Coronary artery (tissue), 2 donors: ENCODE measurements at regions not wholly inside any gene's neighbourhood (a gene's known extent, or its start where the extent isn't known, plus 50 kb on each side); places are given as distances from the start of the nearest gene placed in this dataset.

ENCODE experiments used
- DNase-seq: peaks from one replicate; pipeline ENCODE4 v3.0.0-alpha.2; 2017; ENCODE audit warnings: low spot score
- H3K27ac ChIP-seq, 2 donors: fragments of 200-600 bp; sonication (generic); one replicate each; pipeline ENCODE4 v1.5.1; 2016 to 2019
- H3K4me3 ChIP-seq: fragments of 200-600 bp; sonication (generic); 2 replicates; pipeline ENCODE4 v1.5.1; 2016; ENCODE audit warnings: mild to moderate bottlenecking, moderate library complexity
- CTCF ChIP-seq: fragments of 200-600 bp; sonication (generic); IDR thresholded peaks from one replicate; pipeline ENCODE4 v1.5.1; 2019; ENCODE audit warnings: antibody characterized with exemption

DNA sequence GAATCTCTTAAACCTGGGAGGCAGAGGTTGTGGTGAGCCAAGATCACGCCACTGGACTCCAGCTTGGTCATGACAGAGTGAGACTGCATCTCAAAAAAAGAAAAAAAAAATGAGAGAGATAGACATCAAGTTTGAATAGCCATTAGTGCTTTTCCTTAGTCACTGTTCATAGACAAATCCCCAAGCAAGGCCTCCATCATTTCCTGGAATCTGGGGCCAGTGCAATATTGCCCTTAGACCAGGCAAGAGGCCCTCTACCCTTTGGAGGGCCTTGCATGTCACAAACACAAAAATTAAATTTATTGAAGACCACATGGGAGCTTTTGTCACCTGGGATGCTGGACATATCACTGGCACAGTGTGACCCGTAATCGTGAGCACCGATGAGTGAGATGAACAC is 141.5 kb downstream of the B3GNT2 start:
- Histone ChIP-seq H3K27ac (no peak overlapping the region), H3K4me3 (no peak overlapping the region)
- no peak for TF ChIP-seq CTCF
- DNase-seq: no peak

- TF ChIP-seq CTCF: no peak
- Histone ChIP-seq H3K4me3 (no peak overlapping the region), H3K27ac (no peak overlapping the region)
- DNase-seq: no peak
These were observed 139.7 kb downstream of the B3GNT2 start for GRCh38 chr2:62335612-62336011.

- no peak for DNase-seq
- Histone ChIP-seq H3K4me3 (no peak overlapping the region), H3K27ac (no peak overlapping the region)
- no peak for TF ChIP-seq CTCF
These were observed 138.6 kb downstream of the B3GNT2 start for GRCh38 chr2:62334440-62335058.

DNA sequence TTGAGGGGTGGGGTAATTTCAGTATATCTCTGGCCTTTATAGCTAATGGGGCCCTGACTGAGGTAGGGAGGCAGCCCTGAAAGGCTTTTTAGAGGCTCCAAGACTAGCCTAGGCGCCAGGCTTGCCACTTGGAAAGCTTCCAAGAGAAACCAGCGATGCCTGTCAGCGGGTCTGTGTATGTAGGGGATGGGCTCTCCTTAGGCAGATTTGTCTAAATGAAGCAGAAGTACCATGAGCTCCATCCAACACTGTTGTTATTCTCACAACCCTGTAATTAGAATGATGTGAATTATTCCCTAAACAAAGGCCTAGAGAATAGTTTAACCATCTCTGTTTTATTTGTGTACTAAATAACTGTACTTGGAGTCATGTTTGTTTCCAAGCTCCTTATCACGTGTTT is 138.1 kb downstream of the B3GNT2 start:
- no peak for TF ChIP-seq CTCF
- Histone ChIP-seq H3K27ac (no peak overlapping the region), H3K4me3 (no peak overlapping the region)
- no peak for DNase-seq

- DNase-seq: no peak
- Histone ChIP-seq H3K4me3 (no peak overlapping the region), H3K27ac (no peak overlapping the region)
- TF ChIP-seq CTCF: no peak
These were observed 135.0 kb downstream of the B3GNT2 start for GRCh38 chr2:62330959-62331358.

DNA sequence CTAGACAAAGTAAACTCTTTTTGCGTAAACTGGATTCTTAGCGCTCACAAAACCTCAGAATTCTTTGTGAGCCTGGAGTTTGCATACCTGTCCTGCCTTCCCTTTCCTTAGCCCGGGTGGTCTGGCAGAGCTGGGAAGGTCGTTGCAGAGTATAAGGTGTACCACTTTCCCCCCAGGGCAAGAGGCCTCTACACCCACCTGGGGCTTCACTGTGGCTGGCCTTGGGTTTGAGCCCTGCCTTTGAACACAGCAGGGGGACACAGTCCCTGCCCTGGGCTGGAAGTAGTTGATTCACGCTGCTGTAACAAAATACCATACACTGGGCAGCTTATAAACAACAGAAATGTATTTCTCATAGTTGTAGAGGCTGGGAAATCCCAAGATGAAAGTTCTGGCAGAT is 133.9 kb downstream of the B3GNT2 start:
- H3K4me3 ChIP-seq: no peak overlapping the region
- H3K27ac ChIP-seq: no peak overlapping the region
- TF ChIP-seq CTCF: no peak
- no peak for DNase-seq

DNA sequence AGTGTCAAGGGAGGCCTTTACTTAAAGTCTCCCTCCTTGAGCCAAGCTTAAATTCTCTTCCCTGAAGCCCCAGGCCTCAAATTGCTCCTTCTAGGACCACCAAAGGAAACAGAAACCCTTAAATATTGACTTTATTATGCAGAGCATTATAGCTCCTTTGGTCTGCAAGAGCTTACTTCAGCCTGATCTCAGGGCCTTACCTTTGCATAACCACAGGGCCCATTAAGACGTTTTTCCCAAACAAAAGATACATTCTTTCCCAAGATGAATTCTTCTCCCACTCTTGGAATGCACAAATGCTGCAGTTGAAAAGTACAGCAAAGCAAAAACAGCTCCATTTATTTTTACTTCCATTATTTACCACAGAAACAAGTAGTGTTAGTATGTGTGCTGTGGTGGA is 130.8 kb downstream of the B3GNT2 start:
- H3K4me3 ChIP-seq: no peak overlapping the region
- DNase-seq: no peak
- no peak for TF ChIP-seq CTCF
- H3K27ac ChIP-seq: no peak overlapping the region
